DMS153 treated with DMSO at 0.1 percent for 48 hours (cell line): ENCODE measurements at regions not wholly inside any gene's neighbourhood (a gene's known extent, or its start where the extent isn't known, plus 50 kb on each side); places are given as distances from the start of the nearest gene placed in this dataset.

Source experiments
- DNase-seq: peaks from one replicate; lab custom pipeline; 2025; ENCODE audit not compliant: unreplicated experiment; lab: John Stamatoyannopoulos, UW

DNA sequence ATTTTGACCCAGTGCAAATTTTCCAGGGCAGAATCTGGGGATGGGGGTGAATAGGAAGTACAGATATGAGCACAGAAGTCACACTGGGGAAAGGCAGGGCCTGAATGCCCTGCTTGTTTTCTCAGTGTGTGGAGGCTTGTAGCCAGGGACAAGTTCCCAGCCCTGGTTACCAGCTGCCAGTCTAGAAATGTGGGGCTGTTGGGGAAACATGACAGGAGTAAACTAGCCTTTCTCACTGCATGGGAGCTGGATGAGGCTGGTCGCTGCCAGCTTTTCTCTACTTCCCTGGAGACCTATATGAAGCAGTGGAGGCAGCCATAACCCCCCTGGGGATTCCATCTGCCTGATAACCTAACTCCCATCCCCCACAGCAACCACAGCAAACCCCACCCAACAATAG, 2267.7 kb downstream of the PCDH9 start:
- no peak for DNase-seq

DNA sequence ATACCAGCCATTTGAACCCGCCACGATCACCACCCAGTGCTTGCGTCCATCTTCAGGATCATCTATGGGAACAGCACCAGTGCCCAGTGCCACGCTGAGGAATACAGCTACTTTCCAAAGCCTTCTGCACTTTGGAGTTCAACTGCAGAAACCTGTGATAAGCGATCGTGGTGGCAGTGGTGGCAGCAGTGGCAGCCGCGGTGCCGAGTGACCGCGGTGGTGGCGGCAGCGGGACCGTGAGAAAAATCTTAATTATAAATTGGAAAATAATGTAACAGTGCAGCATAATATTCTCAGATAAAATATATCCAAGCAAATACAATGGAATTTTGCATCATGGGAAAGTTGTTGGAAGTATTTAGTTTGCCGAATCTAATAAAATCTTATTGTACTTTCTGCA, 2270.9 kb downstream of the PCDH9 start:
- DNase-seq: no peak

DNA sequence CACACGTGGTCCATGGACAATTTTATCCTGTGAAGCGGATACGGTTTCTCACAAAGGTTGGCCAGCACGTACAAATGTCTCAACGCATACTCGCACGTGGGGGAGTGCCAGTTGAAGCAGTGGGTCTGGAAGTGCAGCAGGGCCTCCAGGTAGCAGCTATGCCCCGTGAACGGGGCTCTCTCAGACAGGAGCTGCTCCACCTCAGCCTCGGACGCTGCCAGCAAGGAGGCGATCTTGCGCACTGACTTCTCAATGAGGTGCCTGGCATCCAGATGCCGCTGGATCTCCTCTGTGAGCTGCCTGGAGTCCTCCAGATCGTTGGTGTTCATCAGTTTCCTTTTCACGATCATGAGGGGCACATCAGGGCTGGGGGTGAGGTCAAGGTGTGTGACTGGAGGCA, 2272.0 kb downstream of the PCDH9 start:
- no peak for DNase-seq

DNA sequence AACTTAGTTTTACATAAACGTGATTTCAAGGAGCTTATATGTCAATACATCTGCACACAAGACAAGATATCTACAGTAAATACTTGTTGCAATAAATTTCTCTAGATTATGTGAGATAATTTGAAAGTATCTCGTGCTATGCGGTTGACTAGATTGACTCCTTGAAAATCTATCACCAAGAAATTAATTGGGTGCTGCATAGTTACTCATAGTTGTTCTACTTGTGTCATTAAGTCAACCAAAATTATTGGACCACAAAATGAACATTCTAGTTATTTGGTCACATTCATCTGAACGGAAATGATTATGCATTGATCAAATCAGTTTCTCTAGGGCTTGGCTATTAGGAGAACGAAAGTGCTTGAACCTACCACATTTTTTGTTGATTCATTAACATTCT, 2291.5 kb downstream of the PCDH9 start:
- DNase-seq: no peak

DNA sequence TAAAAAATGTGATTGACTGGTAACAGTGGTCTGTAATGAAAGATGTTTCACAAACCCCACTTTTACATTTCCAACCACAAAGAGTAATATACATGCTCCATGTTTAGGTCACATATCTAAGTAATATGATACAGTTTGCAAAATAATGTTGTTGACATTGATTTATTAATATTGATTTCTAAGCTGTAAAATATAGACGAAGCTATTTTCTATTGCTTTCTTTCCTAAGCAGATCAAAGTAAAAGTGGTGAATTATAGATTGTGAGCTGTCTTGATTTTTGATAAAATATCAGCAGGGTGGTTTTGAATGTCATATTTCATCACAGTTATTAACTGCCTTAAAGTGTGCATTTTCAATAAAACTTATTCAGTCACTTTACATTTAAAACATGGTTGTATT, 2292.8 kb downstream of the PCDH9 start:
- DNase-seq: no peak

DNA sequence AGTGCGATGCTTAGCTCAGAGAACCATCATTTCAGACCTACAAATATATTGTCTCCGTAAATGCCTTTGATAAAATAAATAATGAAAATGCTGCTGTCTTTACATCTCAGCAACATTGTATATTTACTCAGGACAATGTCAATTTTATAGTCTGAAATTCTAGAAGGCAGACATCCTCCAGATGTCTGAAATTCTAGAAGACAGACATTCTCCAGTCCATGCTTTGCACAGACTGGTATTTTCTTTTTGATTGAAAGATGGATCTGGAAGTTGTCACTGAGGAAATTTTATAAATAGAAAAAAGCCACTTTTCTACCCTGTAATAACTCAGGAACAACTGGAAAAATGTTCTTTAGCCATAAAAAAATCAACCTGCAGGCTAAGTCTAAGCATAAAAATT, 2293.3 kb downstream of the PCDH9 start:
- no peak for DNase-seq

DNA sequence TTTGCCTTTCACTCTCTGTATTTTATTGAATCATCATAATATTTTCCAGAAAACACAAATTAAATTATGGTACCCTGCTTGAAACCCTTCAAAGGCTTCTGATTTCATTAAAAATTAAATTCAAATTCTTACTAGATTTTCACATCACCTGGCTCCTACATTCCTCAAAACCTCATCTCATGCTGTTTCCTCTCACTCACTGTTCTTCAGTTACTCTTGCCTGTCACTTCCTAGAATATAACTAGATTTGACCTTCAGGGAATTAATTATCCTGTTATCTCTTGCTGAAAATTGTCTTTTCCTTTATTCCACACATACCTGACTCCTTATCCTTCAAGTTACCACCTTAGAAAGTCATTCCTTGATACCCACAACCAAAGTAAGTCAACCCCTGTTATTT, 2294.7 kb downstream of the PCDH9 start:
- DNase-seq: no peak

DNA sequence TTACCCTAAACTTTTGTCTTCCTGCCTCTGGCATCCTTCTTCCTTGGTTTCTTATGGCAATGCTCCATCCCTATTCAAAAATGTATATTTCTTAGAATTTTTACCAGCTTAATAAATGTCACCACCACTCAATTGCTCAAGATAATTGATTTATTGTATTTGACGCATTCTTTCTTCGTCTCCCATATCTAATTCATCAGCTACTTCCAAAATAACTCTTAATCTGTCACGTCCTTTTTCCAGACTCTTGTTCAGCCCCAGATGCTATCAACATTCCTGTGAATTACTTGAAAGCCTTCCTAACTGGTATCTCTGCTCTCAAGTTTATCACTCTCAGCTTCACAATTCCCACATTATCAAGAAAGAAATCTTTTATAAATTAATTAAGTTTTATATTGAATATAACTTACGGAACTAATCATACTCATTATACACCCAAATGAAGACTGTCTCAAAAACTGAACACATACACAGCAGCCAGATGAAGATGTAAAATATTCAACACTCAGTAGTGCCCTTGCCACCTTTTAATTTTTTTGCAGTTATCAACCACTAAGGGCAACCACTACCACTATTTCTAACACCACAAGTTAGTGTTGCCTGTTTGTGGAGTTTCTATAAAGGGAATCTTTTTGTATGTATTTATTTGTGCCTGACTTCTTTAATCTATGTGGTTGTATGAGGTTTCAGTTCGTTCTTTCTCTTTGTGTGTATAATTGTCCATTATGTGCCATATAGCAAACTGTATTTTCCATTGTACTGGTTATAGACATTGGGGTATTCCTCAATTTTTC, 2295.4 kb downstream of the PCDH9 start:
- DNase-seq: no peak

DNA sequence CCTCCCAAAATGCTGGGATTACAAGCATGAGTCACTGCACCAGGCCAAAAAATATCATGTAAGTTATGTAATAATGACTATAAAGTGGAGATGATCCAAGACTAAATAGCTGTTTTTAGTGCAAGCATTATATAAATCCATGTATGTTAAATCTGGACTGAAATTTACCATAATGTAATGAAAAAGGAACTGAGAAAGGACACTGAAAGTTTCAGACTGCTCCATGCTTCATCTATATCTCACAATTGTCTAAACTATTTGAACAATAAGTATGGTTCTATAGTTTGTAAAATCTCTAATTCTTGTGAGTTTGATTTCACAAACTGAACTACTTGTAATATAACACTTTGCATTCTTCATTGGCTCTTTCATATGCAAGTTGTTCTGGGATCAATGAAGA, 2299.5 kb downstream of the PCDH9 start:
- no peak for DNase-seq

DNA sequence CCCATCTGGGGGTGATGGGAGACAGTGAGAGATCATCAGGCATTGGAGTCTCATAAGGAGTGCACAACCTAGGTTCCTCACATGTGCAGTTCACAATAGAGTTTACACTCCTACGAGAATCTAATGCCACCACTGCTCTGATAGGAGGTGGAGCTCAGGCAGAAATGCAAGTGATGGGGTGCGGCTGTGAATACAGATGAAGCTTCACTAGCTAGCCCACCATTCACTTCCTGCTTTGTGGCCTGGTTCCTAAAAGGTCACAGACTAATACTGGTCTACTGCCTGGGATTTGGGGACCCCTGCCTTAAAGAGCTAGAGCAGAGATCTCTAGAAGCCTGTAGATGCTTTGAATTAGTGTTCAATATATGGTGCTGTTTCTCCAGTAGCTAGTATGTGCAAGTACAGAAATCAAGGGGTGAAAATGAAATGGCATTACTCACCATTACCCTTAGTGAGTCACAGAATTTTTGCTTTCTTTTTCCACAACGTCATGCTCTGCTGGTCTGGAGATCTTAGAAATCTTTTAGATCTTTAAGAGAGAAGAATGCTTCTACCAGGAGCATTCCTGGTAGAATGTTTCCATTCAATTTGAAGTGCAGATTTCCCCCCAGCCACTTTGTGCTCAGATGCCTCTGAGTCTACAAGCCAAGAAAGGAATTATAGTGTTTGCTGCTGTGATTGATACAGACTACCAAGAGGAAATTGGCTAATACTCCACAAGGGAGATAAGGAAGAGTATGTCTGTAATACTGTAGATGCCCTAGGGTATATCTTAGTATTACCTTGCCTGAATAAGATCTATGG, 2301.2 kb downstream of the PCDH9 start:
- no peak for DNase-seq

DNA sequence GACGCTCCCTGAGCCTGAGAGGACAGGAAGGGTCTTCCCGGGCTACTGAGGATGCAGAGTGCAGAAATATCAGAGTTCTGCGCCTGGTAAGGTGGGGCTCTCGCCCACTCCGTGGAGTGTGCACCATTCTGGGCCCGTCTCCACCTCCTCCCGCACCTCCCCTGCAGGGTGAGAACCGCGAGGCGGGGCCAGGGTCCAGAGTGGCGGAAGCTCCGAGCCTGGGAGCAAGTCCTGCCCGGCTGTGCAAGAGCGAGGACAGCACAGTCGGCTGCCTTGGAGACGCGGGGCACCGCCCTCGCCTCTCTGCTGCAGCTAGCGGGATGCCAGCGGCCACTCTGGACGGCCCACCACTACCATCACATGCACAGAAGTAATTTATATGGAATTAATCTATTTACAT, 2304.4 kb downstream of the PCDH9 start:
- DNase-seq: no peak

DNA sequence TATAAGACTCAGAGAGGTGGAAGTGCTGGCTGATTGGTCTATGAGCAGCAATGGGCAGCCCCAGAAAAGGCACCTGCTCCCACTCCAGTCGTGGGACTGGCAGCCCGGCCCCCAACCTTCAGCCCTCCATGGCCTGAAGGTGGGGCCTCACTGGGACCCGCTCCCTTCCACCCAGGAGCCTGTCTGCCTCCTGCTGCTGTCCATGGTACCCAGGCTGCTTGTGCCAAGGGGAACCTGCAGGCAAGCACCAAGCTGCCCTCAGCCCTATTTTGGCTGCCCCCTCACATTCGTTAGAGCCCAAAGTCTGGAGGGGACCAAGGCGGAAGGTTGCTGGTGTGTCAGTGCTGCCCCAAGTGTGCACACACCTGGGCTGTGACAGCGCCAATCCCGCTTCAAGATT, 2304.9 kb downstream of the PCDH9 start:
- DNase-seq: no peak

DNA sequence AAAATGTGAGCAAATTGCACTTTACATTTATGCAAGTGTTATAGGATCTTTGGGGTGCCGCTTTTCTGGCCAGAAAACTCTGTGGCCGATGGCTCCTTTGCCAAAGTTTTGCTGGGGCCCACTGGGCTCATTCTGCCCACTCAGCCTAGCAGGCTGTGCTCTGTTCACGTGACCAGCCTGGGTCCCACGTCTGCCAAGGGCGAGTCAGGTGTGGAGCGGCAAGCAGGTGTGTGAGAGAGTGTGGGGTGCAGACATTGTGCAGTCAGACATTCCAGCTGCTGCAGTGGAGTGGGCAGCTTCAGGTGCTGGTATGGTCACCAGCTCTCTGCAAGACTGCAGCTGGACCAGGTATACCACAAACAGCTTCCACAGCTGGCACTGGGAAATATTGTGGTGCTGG, 2305.7 kb downstream of the PCDH9 start:
- DNase-seq: no peak

DNA sequence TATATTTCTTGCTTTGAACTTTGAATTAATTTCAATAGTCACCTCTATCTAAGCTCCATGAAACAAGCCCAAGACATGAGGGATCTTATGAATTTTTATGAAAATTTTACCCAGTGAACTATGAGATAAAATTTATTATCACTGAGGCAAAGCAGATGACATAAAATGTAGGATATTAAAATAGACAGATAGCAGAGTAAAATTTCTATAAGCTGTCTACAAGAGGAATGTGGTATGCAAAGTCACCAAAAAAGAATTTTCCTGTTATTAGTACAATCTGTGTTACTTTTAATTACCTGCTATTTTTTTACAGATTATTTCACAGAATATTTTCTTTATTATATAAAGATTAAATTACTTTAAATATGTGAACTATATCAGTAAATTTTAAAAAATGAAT, 2312.6 kb downstream of the PCDH9 start:
- DNase-seq: no peak

DNA sequence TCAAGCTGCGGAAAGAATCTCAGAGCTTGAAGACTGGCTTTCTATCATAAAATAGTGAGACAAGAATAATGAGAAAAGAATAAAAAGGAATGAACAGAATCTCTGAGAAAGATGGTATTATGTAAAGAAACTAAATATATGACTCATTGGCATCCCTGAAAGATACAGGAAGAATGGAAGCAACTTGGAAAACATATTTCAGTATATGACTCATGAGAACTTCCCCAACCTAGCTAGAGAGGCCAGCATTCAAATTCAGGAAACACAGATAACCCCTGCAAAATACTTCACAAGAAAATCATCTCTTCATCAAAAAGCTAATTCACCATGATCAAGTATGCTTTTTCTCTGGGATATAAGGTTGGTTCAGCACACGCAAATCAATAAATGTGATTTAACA, 2318.0 kb downstream of the PCDH9 start:
- DNase-seq: no peak

DNA sequence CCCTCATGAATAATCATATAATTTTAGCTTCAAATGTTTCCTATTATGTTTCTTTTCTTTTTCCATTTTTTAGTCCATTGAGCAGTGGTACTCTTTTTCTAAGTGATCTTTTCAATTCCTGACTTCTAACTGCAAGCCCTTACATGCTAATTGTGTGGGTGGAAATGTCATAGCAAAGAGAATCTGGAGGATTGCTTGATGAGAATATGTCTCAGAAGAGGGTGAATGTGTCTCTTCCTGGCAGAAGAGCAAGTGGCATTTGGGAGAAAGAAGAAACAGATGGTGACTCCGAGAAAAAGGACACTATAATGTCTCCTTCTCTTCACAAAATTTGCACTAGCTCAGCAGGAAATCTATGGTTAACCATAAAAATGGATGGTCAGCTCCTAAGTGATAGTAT, 2320.0 kb downstream of the PCDH9 start:
- DNase-seq: no peak

DNA sequence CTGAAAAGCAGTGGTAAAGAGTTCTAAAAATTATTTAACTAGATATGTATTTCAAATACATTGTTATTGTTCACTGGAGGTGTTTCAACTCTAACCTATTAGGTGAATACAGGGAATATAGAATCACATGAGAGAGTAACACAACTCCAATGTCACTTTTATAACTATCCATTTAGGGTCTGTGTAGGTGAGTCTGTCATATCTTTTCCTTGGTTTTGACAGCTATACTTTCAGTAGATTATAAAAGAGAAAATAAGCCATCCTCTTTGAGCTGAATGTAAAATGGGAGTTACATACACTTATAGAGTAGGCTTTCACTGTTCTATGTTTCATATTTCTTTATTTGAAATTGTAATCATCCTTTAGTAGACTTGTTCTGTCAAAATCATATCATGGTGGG, 2321.0 kb downstream of the PCDH9 start:
- DNase-seq: no peak

DNA sequence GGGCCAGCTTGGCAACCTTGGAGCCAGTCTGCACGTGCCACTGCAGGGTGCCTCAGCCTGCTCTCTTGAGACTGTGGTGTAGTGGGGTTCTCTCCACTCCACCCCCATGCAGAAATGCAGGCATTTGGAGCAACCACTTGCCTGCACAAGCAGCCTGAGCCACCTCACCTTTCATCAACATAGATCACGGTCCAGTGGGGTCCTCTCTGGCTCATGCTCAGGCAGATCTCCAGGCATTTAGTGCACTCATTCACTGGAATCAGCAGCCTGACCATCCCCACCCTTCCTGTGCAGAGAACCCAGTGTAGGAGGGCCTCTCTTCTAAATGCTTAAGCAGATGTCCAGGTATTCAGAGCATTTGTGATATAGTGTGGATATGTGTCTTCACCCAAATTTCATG, 2330.1 kb downstream of the PCDH9 start:
- DNase-seq: no peak

DNA sequence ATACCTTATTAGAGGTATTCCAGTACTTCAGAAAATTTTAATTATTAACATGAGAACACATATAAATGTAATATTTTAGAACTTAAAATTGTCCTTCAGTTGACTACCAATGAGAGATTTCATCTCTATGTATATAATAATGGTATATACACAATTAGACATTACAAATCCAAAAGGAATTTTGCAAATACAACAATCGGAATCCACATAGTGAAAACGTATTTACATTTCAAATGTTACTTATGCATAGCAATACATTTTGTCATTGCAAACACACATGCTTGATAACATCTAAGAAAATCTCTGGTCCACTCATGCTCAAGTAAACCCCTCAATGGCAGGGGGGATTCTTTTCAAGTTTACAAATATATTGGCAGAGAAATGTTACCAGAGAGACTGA, 2345.2 kb downstream of the PCDH9 start:
- DNase-seq: no peak

DNA sequence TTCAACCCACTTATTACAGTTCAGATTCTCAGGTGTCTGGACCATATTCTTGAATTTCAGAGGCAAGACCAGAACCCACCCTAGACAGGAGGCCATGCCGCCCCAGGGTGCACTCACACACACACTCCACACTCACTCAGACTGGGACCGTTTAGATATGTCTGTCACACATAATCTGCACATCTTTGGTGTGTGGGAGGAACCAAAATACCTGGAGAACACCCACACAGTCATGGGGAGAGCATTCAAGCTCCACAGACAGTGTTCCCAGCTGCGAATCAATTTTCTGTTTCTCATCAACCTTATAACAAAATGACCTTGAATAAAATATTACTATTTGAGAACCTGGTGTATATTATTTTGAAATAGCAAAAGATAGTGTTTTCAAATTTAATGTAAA, 2353.0 kb downstream of the PCDH9 start:
- DNase-seq: no peak

DNA sequence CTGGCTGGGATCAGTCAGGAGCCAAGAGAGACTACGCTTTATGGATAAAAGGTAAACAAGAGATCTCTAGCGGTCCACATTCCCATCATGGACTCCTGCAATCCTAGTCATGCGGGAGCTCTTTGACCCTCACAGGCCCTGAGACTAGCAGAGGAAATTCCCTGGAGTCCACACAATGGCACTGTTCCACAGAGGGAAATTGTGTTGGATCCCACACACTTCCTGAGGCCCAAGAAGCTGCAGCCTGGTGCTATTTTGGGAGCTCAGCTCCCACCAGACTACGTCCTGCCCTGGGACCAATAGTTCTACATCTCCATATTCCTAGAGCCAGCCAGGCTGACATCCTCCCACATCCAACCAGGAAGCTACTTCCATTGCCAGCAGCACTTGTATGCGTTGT, 2358.4 kb downstream of the PCDH9 start:
- DNase-seq: no peak

DNA sequence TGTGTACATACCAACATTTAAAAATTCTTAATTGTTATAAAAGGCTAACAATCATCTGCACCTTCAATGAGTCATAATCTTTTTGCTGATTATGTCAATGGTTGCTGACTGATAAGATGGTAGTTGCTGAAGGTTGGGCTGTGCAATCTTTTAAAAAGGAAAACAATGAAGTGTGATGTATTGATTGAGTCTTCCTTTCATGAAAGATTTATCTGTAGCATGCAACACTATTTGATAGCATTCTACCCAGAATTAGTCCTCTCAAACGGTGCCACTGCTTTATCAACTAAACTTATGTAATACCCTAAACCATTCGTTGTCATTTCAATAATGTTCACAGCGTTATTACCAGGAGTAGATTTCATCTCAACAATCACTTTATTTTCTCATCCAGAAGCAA, 2360.6 kb downstream of the PCDH9 start:
- DNase-seq: no peak

DNA sequence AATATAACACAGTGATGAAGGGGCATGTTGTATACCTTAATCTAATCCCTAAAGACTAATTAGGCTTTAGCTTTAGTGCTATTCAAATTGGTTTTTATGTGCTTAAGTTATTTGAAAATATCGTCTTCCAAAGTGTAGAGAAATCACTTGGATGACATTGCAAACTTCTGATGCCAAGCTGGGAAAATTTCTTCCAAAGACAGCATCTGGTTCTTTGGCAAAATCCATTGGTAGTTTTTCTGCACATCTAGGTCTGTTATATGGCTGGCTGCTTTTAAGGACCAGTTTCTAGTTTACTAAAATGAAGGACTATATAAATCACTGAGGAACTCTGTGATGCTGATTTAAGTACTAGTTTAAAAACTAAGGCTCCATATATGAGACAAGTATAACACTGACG, 2362.3 kb downstream of the PCDH9 start:
- DNase-seq: no peak
